Keratinocyte (primary cell): ENCODE measurements at regions not wholly inside any gene's neighbourhood (a gene's known extent, or its start where the extent isn't known, plus 50 kb on each side); places are given as distances from the start of the nearest gene placed in this dataset.

Source experiments
- EZH2 ChIP-seq: IDR thresholded peaks from one replicate; pipeline ENCODE4 v1.6.1; 2012; ENCODE audit warnings: inconsistent platforms, mild to moderate bottlenecking, low read length, moderate library complexity
- TF ChIP-seq, protein P1 (sequence below), 3 experiments: IDR thresholded peaks in 1 of 3; conservative IDR thresholded peaks in 1 of 3; optimal IDR thresholded peaks in 1 of 3; 2 replicates in 2 of 3; 3 replicates in 1 of 3; pipeline versions ENCODE3 to v1.5.1; 2011; ENCODE audit warnings: low read length in 3 of 3, mild to moderate bottlenecking in 3 of 3, moderate library complexity in 2 of 3, control low read depth in 1 of 3, inconsistent platforms in 1 of 3; ENCODE audit not compliant: insufficient read depth in 2 of 3; ENCODE audit errors: extremely low read depth in 1 of 3

DNA sequence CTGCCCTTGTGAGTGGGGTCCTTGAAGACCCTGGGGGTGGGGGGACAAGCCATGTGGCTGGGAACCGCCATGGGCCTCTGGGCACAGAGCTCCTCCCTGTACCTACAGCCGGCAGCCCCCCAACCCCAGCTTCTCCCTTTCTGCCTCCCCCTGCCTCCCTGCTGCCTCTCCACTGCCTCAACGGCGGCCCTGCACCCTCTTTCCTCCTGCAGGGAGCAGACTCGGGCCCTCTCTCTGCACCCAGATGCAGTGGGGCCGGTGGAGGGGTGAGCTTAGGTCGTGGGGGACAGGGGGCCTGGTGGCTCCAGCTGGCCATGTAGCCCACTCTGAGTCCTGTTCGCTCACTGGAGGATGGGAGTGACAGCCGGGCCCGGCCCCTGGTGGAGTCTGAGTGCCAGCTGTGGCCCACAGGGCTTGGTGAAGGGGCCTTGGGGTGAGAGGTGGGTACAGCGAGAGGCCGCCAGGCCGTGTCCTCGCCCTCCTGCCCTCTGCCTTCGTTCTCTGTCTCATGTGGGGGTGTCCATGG is 139.3 kb upstream of the COL5A1 start:
- TF ChIP-seq, protein P1, sequence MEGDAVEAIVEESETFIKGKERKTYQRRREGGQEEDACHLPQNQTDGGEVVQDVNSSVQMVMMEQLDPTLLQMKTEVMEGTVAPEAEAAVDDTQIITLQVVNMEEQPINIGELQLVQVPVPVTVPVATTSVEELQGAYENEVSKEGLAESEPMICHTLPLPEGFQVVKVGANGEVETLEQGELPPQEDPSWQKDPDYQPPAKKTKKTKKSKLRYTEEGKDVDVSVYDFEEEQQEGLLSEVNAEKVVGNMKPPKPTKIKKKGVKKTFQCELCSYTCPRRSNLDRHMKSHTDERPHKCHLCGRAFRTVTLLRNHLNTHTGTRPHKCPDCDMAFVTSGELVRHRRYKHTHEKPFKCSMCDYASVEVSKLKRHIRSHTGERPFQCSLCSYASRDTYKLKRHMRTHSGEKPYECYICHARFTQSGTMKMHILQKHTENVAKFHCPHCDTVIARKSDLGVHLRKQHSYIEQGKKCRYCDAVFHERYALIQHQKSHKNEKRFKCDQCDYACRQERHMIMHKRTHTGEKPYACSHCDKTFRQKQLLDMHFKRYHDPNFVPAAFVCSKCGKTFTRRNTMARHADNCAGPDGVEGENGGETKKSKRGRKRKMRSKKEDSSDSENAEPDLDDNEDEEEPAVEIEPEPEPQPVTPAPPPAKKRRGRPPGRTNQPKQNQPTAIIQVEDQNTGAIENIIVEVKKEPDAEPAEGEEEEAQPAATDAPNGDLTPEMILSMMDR (optimal IDR thresholded peaks at IDR 0.05 in 1 of 3, IDR thresholded peaks at IDR 0.05 in 1 of 3, conservative IDR thresholded peaks at IDR 0.05 in 1 of 3; ENCODE audit: extremely low read depth in 1 of 3, insufficient read depth in 2 of 3, low read length in 3 of 3): no peak
- no peak for TF ChIP-seq EZH2
